WERI-Rb-1 (cell line): ENCODE measurements at regions not wholly inside any gene's neighbourhood (a gene's known extent, or its start where the extent isn't known, plus 50 kb on each side); places are given as distances from the start of the nearest gene placed in this dataset.

Experiments used
- DNase-seq: peaks from one replicate; pipeline ENCODE4 v3.0.0-alpha.2; 2020
- H3K27ac ChIP-seq: fragments of 250-450 bp; sonication (Bioruptor Pico); 2 replicates; pipeline ENCODE4 v1.5.1; 2020; ENCODE audit warnings: mild to moderate bottlenecking, moderate library complexity
- H3K27me3 ChIP-seq: fragments of 250-450 bp; sonication (Bioruptor Pico); 2 replicates; pipeline ENCODE4 v1.5.1; 2021; ENCODE audit warnings: mild to moderate bottlenecking, low read depth, moderate library complexity; ENCODE audit not compliant: insufficient read depth, severe bottlenecking
- H3K36me3 ChIP-seq: fragments of 250-450 bp; sonication (Bioruptor Pico); 2 replicates; pipeline ENCODE4 v1.5.1; 2020; ENCODE audit warnings: mild to moderate bottlenecking, moderate library complexity
- H3K4me3 ChIP-seq: 2 replicates; pipeline ENCODE4 v1.5.1; 2011; ENCODE audit warnings: low read depth, mild to moderate bottlenecking, control low read depth, low read length
- H3K9me3 ChIP-seq: fragments of 250-450 bp; sonication (Bioruptor Pico); 2 replicates; pipeline ENCODE4 v1.5.1; 2021; ENCODE audit warnings: mild to moderate bottlenecking, moderate library complexity; ENCODE audit not compliant: severe bottlenecking
- TF ChIP-seq, protein P1 (sequence below): IDR thresholded peaks from 2 replicates; pipeline ENCODE4 v1.5.1; 2011; ENCODE audit warnings: low read depth, mild to moderate bottlenecking, control low read depth, inconsistent platforms, low read length

DNA sequence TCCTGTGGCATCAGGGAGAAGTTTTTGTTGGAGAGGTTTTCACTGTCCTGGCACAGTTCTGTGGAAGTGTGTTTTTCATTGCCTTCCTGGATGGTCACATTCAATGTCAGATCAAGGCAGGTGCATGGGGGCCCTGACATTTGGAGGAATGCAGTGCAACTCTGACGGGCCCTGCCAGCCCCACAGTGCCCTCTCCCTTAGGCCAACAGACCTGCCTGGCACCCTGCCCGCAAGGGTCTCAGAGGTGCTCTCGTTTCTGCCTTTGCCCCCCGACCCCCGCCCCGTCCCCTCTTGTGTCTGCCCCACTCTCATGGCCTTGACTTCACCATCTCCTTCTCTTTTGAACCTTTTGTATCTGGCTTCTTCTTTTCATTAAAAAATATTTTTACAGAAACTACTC, 257.2 kb upstream of the HDAC4 start:
- Histone ChIP-seq H3K4me3 (no peak overlapping the region), H3K27ac (no peak overlapping the region), H3K27me3 (peaks cover 70% of the 10 kb centered on the region), H3K36me3 (no peaks in the 10 kb centered on the region), H3K9me3 (no peaks in the 10 kb centered on the region)
- TF ChIP-seq, protein P1, sequence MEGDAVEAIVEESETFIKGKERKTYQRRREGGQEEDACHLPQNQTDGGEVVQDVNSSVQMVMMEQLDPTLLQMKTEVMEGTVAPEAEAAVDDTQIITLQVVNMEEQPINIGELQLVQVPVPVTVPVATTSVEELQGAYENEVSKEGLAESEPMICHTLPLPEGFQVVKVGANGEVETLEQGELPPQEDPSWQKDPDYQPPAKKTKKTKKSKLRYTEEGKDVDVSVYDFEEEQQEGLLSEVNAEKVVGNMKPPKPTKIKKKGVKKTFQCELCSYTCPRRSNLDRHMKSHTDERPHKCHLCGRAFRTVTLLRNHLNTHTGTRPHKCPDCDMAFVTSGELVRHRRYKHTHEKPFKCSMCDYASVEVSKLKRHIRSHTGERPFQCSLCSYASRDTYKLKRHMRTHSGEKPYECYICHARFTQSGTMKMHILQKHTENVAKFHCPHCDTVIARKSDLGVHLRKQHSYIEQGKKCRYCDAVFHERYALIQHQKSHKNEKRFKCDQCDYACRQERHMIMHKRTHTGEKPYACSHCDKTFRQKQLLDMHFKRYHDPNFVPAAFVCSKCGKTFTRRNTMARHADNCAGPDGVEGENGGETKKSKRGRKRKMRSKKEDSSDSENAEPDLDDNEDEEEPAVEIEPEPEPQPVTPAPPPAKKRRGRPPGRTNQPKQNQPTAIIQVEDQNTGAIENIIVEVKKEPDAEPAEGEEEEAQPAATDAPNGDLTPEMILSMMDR, result no peak
- DNase-seq, result no peak

DNA sequence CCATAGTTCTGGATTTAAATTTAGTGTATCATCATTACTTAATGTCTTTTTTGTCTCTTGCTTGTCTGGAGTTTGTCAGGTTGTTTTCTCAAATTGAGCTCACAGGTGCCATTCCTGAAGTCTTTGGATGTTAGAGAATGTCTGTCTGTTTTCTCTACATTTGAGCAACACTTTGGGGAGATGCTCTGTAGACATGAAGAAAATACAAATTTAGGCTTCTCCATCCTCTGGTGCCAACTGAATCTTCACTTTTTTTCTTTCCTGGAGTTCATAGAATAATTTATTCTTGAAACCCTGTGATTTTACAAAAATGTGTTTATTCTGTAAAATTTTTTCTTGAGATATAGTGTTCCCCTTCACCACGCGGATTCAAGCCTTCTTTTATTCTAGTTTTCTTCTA, 256.4 kb upstream of the HDAC4 start:
- no peak for DNase-seq
- H3K27me3 ChIP-seq, result peaks cover 66% of the 10 kb centered on the region
- no peaks in the 10 kb centered on the region for H3K9me3 ChIP-seq
- H3K27ac ChIP-seq, result no peak overlapping the region
- H3K4me3 ChIP-seq, result no peak overlapping the region
- TF ChIP-seq, protein P1, result no peak
- no peaks in the 10 kb centered on the region for H3K36me3 ChIP-seq

DNA sequence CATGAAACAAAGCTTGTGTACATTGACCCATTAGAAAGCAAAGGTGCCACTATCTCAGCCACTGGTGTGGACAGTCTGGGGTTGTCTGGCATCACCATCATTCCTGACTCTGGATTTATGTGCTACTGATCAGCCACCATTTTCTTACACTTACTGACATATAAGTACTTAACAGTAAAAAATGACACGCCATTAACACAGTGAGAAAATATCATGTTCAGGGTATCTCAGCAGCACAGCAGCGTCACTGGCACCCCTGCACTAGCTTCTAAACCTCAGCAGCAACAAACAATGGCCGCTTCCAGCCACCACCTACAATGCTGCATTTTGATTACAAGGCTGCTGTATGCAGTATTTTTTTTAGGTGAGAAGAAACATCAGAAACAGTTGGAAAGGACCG, 253.4 kb upstream of the HDAC4 start:
- no peak for DNase-seq
- H3K9me3 ChIP-seq, result no peaks in the 10 kb centered on the region
- no peak overlapping the region for H3K4me3 ChIP-seq
- no peaks in the 10 kb centered on the region for H3K36me3 ChIP-seq
- no peak overlapping the region for H3K27ac ChIP-seq
- H3K27me3 ChIP-seq, result peaks cover 65% of the 10 kb centered on the region
- TF ChIP-seq, protein P1, result no peak

DNA sequence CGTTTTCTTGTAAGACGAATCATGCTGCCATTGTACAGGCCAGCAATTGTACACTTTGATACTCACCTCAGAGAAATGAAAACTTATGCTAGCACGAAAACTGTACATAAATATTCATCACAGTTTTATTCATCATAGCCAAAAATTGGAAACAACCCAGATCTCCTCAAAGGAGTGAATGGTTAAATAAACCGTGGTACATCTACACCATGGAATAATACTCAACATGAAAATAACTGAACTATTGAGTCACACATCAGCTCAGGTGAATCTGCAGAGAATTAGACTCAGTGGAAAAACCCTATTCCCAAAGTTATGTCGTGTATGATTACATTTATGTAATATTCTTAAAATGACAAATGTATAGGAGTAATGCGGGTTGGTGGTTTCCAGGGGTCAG, 251.0 kb upstream of the HDAC4 start:
- no peaks in the 10 kb centered on the region for H3K9me3 ChIP-seq
- peaks cover 85% of the 10 kb centered on the region for H3K27me3 ChIP-seq
- H3K36me3 ChIP-seq, result no peaks in the 10 kb centered on the region
- H3K27ac ChIP-seq, result no peak overlapping the region
- no peak overlapping the region for H3K4me3 ChIP-seq
- no peak for DNase-seq
- TF ChIP-seq, protein P1, result no peak

DNA sequence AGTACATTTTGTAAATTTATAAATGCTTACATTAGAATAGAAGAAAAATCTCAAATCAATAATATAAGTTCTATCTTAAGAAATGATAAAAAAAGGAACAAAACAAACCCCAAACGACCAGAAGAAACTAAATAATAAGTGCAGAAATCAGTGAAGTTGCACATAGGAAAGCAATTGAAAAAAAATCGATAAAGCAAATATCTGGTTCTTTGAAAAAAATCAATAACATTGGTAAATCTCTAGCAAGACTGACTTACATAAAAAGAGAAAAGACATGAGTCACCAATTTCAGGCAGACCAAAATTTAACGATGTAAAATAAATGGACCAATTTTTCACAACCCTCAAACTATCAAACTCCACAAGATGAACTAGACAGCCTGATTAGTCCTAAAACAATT, 249.9 kb upstream of the HDAC4 start:
- no peaks in the 10 kb centered on the region for H3K36me3 ChIP-seq
- no peak overlapping the region for H3K4me3 ChIP-seq
- H3K27me3 ChIP-seq, result peaks cover 86% of the 10 kb centered on the region
- TF ChIP-seq, protein P1, result no peak
- no peak for DNase-seq
- no peak overlapping the region for H3K27ac ChIP-seq
- no peaks in the 10 kb centered on the region for H3K9me3 ChIP-seq

DNA sequence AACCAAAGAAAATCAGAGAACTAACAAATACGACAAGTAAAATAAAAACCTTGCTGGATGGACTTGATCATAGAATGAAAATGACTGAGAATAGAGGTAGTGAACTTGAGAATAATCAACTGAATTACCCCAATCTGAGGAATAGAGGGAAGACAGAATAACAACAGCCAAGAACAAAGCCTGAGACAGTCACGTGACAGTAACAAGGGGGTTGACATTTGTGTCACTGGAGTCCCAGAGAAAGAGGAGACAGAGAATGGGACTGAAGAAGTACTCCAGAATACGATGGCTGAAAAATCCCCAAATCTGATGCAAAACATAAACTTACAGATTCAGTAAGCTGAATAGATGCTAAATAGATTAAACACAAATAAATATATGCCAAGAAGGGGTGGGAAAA, 248.5 kb upstream of the HDAC4 start:
- Histone ChIP-seq H3K36me3 (no peaks in the 10 kb centered on the region), H3K27ac (no peak overlapping the region), H3K4me3 (no peak overlapping the region), H3K9me3 (no peaks in the 10 kb centered on the region), H3K27me3 (peaks cover 79% of the 10 kb centered on the region)
- DNase-seq, result no peak
- TF ChIP-seq, protein P1, result no peak
